ENCODE measurements at regions not wholly inside any gene's neighbourhood (a gene's known extent, or its start where the extent isn't known, plus 50 kb on each side); places are given as distances from the start of the nearest gene placed in this dataset.

DNA sequence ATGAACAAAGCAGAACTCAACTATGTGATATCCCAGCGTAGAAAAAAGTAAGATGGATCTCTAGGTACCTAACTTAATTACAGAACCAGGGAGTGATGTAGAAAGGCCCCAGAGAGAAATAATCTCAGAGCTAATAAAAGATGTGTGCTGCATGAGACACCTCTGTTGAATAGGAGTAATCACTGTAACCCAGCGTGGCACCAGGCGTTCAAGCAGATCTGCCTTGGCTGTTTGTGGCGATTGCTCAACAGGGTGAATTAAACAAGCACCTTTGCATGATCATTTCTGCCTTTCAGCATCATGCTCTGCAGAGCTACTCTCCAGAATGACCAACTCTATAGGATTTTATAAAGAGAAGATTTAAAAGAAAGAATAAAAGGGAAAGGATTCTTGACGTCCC lies 81.7 kb upstream of the KCNIP4 start:
- TF ChIP-seq, protein P1, sequence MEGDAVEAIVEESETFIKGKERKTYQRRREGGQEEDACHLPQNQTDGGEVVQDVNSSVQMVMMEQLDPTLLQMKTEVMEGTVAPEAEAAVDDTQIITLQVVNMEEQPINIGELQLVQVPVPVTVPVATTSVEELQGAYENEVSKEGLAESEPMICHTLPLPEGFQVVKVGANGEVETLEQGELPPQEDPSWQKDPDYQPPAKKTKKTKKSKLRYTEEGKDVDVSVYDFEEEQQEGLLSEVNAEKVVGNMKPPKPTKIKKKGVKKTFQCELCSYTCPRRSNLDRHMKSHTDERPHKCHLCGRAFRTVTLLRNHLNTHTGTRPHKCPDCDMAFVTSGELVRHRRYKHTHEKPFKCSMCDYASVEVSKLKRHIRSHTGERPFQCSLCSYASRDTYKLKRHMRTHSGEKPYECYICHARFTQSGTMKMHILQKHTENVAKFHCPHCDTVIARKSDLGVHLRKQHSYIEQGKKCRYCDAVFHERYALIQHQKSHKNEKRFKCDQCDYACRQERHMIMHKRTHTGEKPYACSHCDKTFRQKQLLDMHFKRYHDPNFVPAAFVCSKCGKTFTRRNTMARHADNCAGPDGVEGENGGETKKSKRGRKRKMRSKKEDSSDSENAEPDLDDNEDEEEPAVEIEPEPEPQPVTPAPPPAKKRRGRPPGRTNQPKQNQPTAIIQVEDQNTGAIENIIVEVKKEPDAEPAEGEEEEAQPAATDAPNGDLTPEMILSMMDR (IDR thresholded peaks at IDR 0.05), result no peak

DNA sequence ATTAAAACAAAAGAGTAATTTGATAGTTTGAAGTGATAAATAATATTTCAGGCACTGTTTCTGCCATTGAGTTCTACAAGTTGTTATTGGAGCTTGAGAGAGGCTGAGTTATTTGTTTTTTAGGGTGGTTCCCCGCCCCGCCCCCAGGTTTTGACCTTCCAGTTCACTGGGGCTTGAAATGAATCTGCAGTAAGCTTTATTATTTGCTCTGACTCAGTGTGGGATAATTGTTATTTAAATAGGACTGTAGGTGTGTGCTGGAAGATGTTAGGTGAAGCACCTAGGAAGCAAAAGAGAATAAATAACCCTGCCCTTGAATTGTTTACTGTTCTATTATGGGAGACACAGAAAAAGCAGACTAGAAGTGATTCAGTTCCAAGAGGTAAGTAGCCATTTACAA lies 81.2 kb upstream of the KCNIP4 start:
- TF ChIP-seq, protein P1 (IDR thresholded peaks at IDR 0.05), result no peak

DNA sequence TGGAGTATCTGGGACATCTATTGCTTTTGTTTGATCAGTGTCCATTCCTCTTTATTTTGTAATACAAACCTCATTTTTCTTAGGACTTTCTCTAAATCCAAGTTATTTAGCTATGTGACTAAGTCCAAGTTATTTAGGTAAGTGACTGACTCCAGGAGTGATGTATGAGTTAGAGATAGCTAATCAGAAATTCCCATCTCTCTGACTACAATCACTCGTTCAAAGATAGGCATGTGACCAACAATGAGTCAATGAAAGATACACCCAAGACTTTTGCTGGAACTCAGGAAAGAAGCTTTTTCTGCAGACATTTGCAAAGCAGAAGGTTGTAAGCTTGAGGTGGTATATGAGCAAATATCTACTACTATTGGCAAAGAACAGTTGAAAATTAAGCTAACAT lies 72.5 kb upstream of the KCNIP4 start:
- TF ChIP-seq, protein P1 (IDR thresholded peaks at IDR 0.05), result no peak

DNA sequence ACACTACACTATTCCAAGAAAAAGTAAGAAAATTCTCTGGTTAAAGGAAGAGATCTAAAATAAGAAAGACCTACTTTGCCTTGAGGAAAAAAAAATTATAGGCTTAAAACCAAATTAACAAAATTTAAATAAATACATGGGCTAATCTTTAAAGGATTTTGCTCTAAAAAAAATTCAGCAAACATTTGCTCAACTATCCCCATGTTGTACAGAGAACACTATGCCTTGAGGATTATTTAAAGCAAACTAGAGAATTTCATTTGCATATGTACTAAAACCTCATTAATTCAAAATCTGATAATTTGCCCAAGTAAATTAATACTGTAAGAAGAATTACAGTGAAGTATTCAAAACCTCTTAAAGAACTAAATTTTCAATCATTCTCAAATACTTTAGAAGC lies 71.6 kb upstream of the KCNIP4 start:
- TF ChIP-seq, protein P1 (IDR thresholded peaks at IDR 0.05), result no peak

DNA sequence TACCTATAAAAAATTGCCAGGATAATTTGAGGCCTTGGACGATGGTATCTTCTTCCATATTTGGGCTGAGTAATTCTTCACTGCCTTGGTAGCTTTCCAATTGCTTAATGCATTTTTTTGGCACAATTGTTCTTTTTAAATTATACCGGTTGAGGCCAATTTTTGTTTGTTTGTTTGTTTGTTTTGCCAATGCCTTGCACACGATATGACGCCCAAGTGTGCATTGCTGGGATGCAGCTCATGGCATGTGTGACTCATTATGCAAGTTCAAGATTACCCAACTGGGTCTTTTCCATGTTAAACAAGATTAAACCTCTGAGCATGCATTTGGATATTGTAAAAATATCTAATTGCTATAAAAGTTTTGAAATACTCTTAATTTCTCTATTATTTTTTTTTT lies 71.1 kb upstream of the KCNIP4 start:
- TF ChIP-seq, protein P1 (IDR thresholded peaks at IDR 0.05), result no peak

DNA sequence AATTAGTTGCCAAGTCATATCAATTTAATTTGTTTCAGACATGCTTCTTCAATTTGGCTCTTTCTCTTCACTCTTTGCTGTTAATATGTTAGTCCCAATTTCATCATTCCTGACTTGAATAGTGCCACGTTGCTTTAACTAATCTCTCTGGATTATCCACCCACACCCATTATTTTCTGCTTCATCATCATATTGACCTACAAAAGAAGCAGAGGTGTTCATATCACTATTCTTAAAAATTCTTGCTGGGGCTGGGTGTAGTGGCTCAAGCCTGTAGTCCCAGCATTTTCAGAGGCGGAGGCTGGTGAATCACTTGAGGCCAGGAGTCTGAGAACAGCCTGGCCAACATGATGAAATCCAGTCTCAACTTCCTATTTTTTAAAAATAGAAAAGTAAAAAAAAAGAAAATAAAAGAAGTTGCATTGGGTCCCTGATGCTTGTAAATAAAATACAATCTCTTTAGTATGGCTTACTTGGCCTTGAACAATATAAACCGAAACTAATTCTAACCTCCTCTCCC lies 65.7 kb upstream of the KCNIP4 start:
- TF ChIP-seq, protein P1 (IDR thresholded peaks at IDR 0.05), result no peak

DNA sequence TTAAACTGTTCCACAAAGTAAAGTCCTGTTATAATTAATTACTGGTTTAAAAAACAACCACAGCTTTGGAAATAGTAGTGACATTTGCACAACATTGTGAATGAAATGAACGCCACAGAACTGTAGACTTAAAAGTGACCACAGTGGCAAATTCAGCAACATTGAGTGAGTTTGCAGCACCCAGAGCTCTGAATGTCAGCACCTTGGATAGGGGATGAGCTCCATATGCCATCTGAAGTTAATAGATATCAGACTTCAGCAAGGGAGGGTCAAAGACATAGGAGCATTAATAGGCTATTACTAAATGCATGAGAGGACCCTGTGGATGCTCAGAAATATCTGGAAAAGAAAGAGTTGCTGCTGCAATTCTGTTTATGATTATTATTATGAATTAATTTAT lies 55.3 kb upstream of the KCNIP4 start:
- TF ChIP-seq, protein P1 (IDR thresholded peaks at IDR 0.05), result no peak

All from LNCAP (cell line).